ENCODE measurements at regions not wholly inside any gene's neighbourhood (a gene's known extent, or its start where the extent isn't known, plus 50 kb on each side); places are given as distances from the start of the nearest gene placed in this dataset.

DNA sequence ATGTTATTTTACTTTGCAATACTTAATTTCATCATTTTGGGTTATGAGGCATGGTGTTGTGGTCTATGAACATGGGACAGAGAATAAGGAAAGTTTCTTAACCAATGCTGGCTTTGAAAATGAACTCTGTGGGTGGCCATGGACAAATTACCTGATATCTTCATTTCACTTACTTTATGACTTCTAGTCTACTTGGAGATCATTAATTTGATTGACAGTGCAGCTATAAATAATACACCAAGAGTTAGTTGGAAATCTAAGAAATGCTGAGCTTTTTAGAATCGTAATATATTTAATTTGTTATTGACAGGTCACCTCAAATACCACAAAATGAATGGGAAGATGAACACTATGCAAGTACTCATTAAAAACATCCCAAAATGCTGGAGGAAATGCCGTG, 140.4 kb downstream of the CENPW start:
- no peak for DNase-seq (ENCODE audit: insufficient read length, low spot score, missing footprints)

DNA sequence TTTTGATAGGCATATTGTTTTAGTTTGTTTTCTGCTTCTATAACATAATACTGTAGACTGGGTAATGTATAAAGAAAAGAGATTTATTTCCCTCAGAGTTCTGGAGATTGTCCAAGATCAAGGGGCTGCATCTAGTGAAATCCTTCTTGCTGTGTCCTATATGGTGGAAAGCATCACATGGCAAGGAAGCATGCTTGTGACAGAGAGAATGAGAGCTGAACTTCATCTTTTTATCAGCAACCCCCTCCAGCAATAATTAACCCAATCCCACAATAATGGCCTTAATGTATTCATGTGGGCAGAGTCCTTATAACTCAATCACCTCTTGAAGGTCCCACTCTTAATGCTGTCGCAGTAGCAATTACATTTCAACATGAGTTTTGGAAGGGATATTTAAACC, 141.4 kb downstream of the CENPW start:
- Histone ChIP-seq H3K4me2 (ENCODE audit: insufficient read depth, low read length) (no peak overlapping the region), H3K4me1 (ENCODE audit: insufficient read depth, low read length) (no peaks in the 10 kb centered on the region), H3K36me3 (ENCODE audit: insufficient read depth, low read length) (no peaks in the 10 kb centered on the region), H3K9me3 (ENCODE audit: low read depth, low read length) (no peaks in the 10 kb centered on the region), H4K20me1 (ENCODE audit: insufficient read depth, low read length) (no peaks in the 10 kb centered on the region), H2AFZ (ENCODE audit: low read length) (no peak overlapping the region), H3K27me3 (ENCODE audit: insufficient read depth, low read length) (no peaks in the 10 kb centered on the region), H3K79me2 (ENCODE audit: insufficient read depth, low read length) (no peaks in the 10 kb centered on the region), H3K4me3 (ENCODE audit: insufficient read depth, low read length) (no peak overlapping the region), H3K27ac (ENCODE audit: low read depth, low read length) (no peak overlapping the region)
- DNase-seq (ENCODE audit: insufficient read length, low spot score, missing footprints): no peak
- TF ChIP-seq, protein P1, sequence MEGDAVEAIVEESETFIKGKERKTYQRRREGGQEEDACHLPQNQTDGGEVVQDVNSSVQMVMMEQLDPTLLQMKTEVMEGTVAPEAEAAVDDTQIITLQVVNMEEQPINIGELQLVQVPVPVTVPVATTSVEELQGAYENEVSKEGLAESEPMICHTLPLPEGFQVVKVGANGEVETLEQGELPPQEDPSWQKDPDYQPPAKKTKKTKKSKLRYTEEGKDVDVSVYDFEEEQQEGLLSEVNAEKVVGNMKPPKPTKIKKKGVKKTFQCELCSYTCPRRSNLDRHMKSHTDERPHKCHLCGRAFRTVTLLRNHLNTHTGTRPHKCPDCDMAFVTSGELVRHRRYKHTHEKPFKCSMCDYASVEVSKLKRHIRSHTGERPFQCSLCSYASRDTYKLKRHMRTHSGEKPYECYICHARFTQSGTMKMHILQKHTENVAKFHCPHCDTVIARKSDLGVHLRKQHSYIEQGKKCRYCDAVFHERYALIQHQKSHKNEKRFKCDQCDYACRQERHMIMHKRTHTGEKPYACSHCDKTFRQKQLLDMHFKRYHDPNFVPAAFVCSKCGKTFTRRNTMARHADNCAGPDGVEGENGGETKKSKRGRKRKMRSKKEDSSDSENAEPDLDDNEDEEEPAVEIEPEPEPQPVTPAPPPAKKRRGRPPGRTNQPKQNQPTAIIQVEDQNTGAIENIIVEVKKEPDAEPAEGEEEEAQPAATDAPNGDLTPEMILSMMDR (IDR thresholded peaks at IDR 0.05; ENCODE audit: extremely low read depth, low read depth, low read length): no peak

More for the DNA sequence above, 140.4 kb downstream of the CENPW start:
- Histone ChIP-seq H2AFZ (ENCODE audit: low read length) (no peak overlapping the region), H4K20me1 (ENCODE audit: insufficient read depth, low read length) (no peaks in the 10 kb centered on the region), H3K27me3 (ENCODE audit: insufficient read depth, low read length) (no peaks in the 10 kb centered on the region), H3K4me1 (ENCODE audit: insufficient read depth, low read length) (no peaks in the 10 kb centered on the region), H3K79me2 (ENCODE audit: insufficient read depth, low read length) (no peaks in the 10 kb centered on the region), H3K4me3 (ENCODE audit: insufficient read depth, low read length) (no peak overlapping the region), H3K4me2 (ENCODE audit: insufficient read depth, low read length) (no peak overlapping the region), H3K36me3 (ENCODE audit: insufficient read depth, low read length) (no peaks in the 10 kb centered on the region), H3K9me3 (ENCODE audit: low read depth, low read length) (no peaks in the 10 kb centered on the region), H3K27ac (ENCODE audit: low read depth, low read length) (no peak overlapping the region)
- TF ChIP-seq, protein P1 (IDR thresholded peaks at IDR 0.05; ENCODE audit: extremely low read depth, low read depth, low read length): no peak

DNA sequence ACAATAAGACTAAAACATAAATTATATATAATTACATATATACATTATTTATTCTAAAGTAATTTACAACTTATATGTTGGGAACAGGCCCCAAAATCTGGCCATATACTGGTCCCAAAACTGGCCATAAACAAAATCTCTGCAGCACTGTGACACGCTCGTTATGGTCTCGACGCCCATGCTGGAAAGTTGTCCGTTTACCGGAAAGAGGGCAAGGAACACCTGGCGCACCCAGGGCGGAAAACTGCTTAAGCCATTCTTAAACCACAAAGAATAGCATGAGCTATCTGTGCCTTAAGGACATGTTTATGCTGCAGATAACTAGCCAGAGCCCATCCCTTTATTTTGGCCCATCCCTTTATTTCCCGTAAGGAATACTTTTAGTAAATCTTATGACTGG, 164.9 kb downstream of the CENPW start:
- TF ChIP-seq, protein P1 (IDR thresholded peaks at IDR 0.05; ENCODE audit: extremely low read depth, low read depth, low read length): no peak
- H3K4me1 ChIP-seq (ENCODE audit: insufficient read depth, low read length): no peaks in the 10 kb centered on the region

DNA sequence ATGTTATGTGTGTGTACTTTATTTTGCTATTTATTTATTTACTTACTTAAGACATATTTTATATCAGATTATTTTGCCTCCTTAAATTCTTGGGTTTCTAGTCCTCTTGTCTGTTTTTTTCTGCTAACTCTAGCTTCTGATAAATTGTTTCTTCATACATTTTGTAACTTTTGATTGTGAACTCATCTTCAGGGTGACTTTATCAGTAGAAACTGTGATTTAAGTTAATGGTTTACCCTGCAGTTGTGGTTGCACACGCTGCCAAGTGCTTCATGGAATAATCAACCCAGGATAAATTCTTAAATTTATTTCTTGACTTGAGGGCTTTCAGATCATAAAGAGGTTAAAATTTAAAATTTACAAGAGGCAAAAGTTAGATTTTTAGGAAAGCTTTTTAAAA, 173.3 kb downstream of the CENPW start:
- Histone ChIP-seq H2AFZ (ENCODE audit: low read length) (no peak overlapping the region), H4K20me1 (ENCODE audit: insufficient read depth, low read length) (no peaks in the 10 kb centered on the region), H3K79me2 (ENCODE audit: insufficient read depth, low read length) (no peaks in the 10 kb centered on the region), H3K27ac (ENCODE audit: low read depth, low read length) (no peak overlapping the region), H3K4me1 (ENCODE audit: insufficient read depth, low read length) (no peaks in the 10 kb centered on the region), H3K9me3 (ENCODE audit: low read depth, low read length) (no peaks in the 10 kb centered on the region), H3K4me2 (ENCODE audit: insufficient read depth, low read length) (no peak overlapping the region), H3K36me3 (ENCODE audit: insufficient read depth, low read length) (no peaks in the 10 kb centered on the region), H3K27me3 (ENCODE audit: insufficient read depth, low read length) (no peaks in the 10 kb centered on the region), H3K4me3 (ENCODE audit: insufficient read depth, low read length) (no peak overlapping the region)
- TF ChIP-seq, protein P1 (IDR thresholded peaks at IDR 0.05; ENCODE audit: extremely low read depth, low read depth, low read length): no peak
- DNase-seq (ENCODE audit: insufficient read length, low spot score, missing footprints): no peak

More for the DNA sequence above, 164.9 kb downstream of the CENPW start:
- Histone ChIP-seq H3K27ac (ENCODE audit: low read depth, low read length) (no peak overlapping the region), H4K20me1 (ENCODE audit: insufficient read depth, low read length) (no peaks in the 10 kb centered on the region), H3K4me3 (ENCODE audit: insufficient read depth, low read length) (no peak overlapping the region), H3K36me3 (ENCODE audit: insufficient read depth, low read length) (no peaks in the 10 kb centered on the region), H3K9me3 (ENCODE audit: low read depth, low read length) (no peaks in the 10 kb centered on the region), H3K27me3 (ENCODE audit: insufficient read depth, low read length) (no peaks in the 10 kb centered on the region), H3K4me2 (ENCODE audit: insufficient read depth, low read length) (no peak overlapping the region), H3K79me2 (ENCODE audit: insufficient read depth, low read length) (no peaks in the 10 kb centered on the region), H2AFZ (ENCODE audit: low read length) (no peak overlapping the region)
- no peak for DNase-seq (ENCODE audit: insufficient read length, low spot score, missing footprints)

All from osteoblast (primary cell).